ENCODE measurements at regions not wholly inside any gene's neighbourhood (a gene's known extent, or its start where the extent isn't known, plus 50 kb on each side); places are given as distances from the start of the nearest gene placed in this dataset.
"Not testable (repeated sequence)": the region's sequence is repeated elsewhere in the genome, so short reads cannot be mapped to it uniquely, and the experiment has no call there.

- ATAC-seq (no peak), DNase-seq (no peak)
- CTCF ChIA-PET: no interaction called here
- Mint-ChIP-seq H3K27me3 (no peaks in the 10 kb centered on the region), H3K4me1 (peaks cover 6% of the 10 kb centered on the region), H3K4me3 (no peak overlapping the region), H3K9me3 (ENCODE audit: low read depth) (no peaks in the 10 kb centered on the region), H3K36me3 (peaks cover 2% of the 10 kb centered on the region), H3K27ac (no peak overlapping the region)
These were observed 132.8 kb downstream of the PFDN4 start for GRCh38 chr20:54340667-54341081.

DNA sequence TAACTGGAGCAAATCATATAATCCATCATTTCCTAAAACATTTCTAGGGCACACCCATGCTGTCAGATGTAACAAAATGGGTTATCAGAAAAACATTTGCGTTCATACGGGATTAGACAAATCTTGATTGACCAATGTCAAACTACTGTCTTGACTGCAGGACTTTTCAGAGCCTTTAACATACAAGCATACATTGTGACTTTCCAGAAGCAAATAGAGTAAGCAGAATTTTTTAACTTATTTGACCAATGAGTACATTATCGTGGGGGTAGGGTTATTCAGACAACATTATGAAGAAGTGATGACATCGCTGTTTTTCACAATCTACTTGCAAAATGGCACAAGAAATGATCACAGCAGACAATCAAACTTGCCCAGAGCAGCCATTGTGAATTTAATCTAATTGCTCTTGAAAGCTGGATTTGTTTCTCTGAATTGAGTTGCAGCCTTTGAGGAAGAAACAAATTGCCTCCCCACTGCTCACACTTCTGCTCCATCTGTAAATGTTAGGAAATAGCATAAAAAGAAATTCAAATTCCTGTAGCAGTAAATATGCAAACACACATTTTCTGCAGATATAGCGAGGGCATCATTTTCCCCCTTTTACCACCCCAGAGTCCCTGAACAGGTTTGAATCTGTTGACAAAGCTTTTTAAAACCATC is 133.0 kb upstream of the DOK5 start:
- Mint-ChIP-seq H3K27ac (no peak overlapping the region), H3K9me3 (ENCODE audit: low read depth) (no peaks in the 10 kb centered on the region), H3K4me1 (peaks cover 8% of the 10 kb centered on the region), H3K4me3 (no peak overlapping the region), H3K27me3 (no peaks in the 10 kb centered on the region), H3K36me3 (peaks cover 2% of the 10 kb centered on the region)
- DNase-seq (no peak), ATAC-seq (no peak)
- CTCF ChIA-PET: no interaction called here

- H3K4me3 Mint-ChIP-seq: no peak overlapping the region
- ATAC-seq: no peak
These were observed 132.3 kb upstream of the DOK5 start for GRCh38 chr20:54343099-54343498.

GRCh38 chr20:54343634-54344033 is 131.8 kb upstream of the DOK5 start:
- Mint-ChIP-seq H3K9me3 (ENCODE audit: low read depth) (no peaks in the 10 kb centered on the region), H3K36me3 (peaks cover 2% of the 10 kb centered on the region), H3K27ac (no peak overlapping the region), H3K27me3 (no peaks in the 10 kb centered on the region), H3K4me1 (peaks cover 8% of the 10 kb centered on the region), H3K4me3 (no peak overlapping the region)
- CTCF ChIA-PET: no interaction called here
- ATAC-seq (no peak), DNase-seq (no peak)

More at GRCh38 chr20:54343099-54343498, 132.3 kb upstream of the DOK5 start:
- Mint-ChIP-seq H3K27me3 (no peaks in the 10 kb centered on the region), H3K27ac (no peak overlapping the region), H3K9me3 (ENCODE audit: low read depth) (no peaks in the 10 kb centered on the region), H3K36me3 (peaks cover 2% of the 10 kb centered on the region), H3K4me1 (peaks cover 8% of the 10 kb centered on the region)
- no peak for DNase-seq
- CTCF ChIA-PET: no interaction called here

DNA sequence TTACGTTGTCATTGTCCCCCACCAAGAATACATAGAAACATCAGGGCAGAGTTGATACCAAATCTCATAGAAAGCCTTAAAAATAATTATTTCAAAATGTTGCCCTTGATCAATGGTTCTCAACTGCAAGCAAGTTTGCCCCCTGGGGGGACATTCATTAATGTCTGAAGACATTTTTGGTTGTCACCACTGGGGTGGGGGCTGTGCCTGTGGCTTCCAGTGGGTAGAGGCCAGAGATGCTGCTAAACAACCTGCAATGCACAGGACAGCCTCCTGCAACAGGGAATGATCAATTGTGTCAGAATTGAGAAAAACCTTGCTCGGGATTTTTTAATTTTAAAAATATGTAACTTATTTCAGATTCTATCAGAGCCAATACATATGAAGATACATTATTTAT is 130.6 kb upstream of the DOK5 start:
- Mint-ChIP-seq H3K9me3 (ENCODE audit: low read depth) (no peaks in the 10 kb centered on the region), H3K36me3 (peaks cover 2% of the 10 kb centered on the region), H3K4me3 (no peak overlapping the region), H3K4me1 (peaks cover 8% of the 10 kb centered on the region), H3K27me3 (no peaks in the 10 kb centered on the region), H3K27ac (no peak overlapping the region)
- DNase-seq (no peak), ATAC-seq (no peak)
- CTCF ChIA-PET: no interaction called here

GRCh38 chr20:54345301-54345724 is 130.1 kb upstream of the DOK5 start:
- no peaks in the 10 kb centered on the region for H3K27me3 Mint-ChIP-seq
- no peak overlapping the region for H3K27ac Mint-ChIP-seq

DNA sequence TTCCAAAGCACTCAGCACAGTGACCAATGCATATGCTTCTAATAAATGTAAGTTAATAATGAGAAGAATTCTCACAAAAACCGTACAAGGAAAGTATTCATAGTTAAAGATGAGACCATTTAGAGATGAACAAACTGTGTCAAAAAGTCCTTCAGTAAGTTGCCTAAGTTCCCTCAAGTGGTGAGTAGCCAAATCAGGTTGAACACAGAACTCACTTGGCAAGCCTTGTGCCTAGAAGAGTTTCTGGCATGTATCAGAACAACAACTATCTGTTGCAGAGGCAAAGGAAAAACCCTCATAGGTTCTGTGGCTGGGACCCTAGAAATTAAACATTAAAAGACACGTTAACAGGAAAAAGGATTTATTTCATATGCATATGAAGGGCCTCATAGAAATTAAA is 129.6 kb upstream of the DOK5 start:
- CTCF ChIA-PET: no interaction called here
- Mint-ChIP-seq H3K27ac (no peak overlapping the region), H3K27me3 (no peaks in the 10 kb centered on the region), H3K4me3 (no peak overlapping the region), H3K36me3 (no peaks in the 10 kb centered on the region), H3K9me3 (ENCODE audit: low read depth) (no peaks in the 10 kb centered on the region), H3K4me1 (peaks cover 12% of the 10 kb centered on the region)
- DNase-seq (no peak), ATAC-seq (no peak)

More at GRCh38 chr20:54345301-54345724, 130.1 kb upstream of the DOK5 start:
- H3K4me3 Mint-ChIP-seq: no peak overlapping the region
- H3K9me3 Mint-ChIP-seq (ENCODE audit: low read depth): no peaks in the 10 kb centered on the region
- DNase-seq: no peak
- H3K36me3 Mint-ChIP-seq: peaks cover under 1% of the 10 kb centered on the region
- no peak for ATAC-seq
- CTCF ChIA-PET: no interaction called here
- H3K4me1 Mint-ChIP-seq: peaks cover 8% of the 10 kb centered on the region

GRCh38 chr20:54346276-54346675 is 129.1 kb upstream of the DOK5 start:
- no peak for ATAC-seq
- no peak for DNase-seq
- Mint-ChIP-seq H3K4me3 (no peak overlapping the region), H3K4me1 (peaks cover 12% of the 10 kb centered on the region), H3K27ac (no peak overlapping the region), H3K27me3 (no peaks in the 10 kb centered on the region), H3K9me3 (ENCODE audit: low read depth) (no peaks in the 10 kb centered on the region), H3K36me3 (no peaks in the 10 kb centered on the region)
- CTCF ChIA-PET: no interaction called here

GRCh38 chr20:54347166-54347833 is 128.1 kb upstream of the DOK5 start:
- no peaks in the 10 kb centered on the region for H3K36me3 Mint-ChIP-seq

GRCh38 chr20:54350415-54350814 is 125.0 kb upstream of the DOK5 start:
- H3K27ac Mint-ChIP-seq: no peak overlapping the region
- peaks cover 13% of the 10 kb centered on the region for H3K4me1 Mint-ChIP-seq
- ATAC-seq: no peak
- H3K36me3 Mint-ChIP-seq: no peaks in the 10 kb centered on the region
- CTCF ChIA-PET: no interaction called here
- H3K4me3 Mint-ChIP-seq: no peak overlapping the region
- H3K27me3 Mint-ChIP-seq: peaks cover 2% of the 10 kb centered on the region
- no peak for DNase-seq
- H3K9me3 Mint-ChIP-seq (ENCODE audit: low read depth): no peaks in the 10 kb centered on the region

More at GRCh38 chr20:54347166-54347833, 128.1 kb upstream of the DOK5 start:
- Mint-ChIP-seq H3K4me1 (peaks cover 13% of the 10 kb centered on the region), H3K9me3 (ENCODE audit: low read depth) (no peaks in the 10 kb centered on the region), H3K4me3 (no peak overlapping the region), H3K27ac (no peak overlapping the region), H3K27me3 (no peaks in the 10 kb centered on the region)
- CTCF ChIA-PET: no interaction called here
- no peak for DNase-seq
- no peak for ATAC-seq

DNA sequence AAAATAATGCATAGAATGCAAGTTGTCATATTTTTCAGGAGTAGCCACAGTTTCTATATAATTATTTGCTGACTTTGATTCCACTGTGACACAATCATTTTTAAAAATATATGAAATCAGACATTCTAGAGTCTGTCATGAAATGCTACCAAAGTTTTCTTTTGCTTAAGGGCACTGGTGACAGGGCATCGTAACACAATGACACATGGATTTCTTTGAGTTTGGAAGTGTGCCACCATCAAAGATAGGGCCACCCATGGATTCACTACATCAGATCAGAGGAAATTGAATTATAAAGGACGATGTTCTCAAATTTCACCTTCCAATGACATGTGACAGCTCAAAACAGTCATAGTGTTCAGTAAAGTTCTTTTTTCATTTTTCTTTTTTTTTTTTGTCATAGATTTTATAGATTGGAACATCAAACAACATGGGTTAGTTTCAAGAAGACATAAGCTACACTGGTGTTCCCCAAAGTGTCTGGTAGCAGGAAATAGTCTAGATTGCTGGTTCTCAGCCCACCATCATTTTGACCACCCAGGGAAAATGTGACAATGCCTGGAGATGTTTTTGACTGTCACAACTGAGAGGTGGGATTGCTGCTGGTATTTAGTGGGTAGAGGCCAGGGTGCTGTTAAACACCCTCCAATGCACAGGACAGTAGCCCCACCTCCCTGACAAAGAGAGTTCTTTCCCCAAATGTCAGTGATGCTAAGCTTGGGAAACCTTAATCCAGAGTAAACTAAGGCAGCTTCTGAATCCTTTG is 123.8 kb upstream of the DOK5 start:
- H3K4me3 Mint-ChIP-seq: no peak overlapping the region
- H3K9me3 Mint-ChIP-seq (ENCODE audit: low read depth): no peaks in the 10 kb centered on the region
- DNase-seq (no peak), ATAC-seq (no peak)
- no peak overlapping the region for H3K27ac Mint-ChIP-seq
- no peaks in the 10 kb centered on the region for H3K36me3 Mint-ChIP-seq
- peaks cover 9% of the 10 kb centered on the region for H3K4me1 Mint-ChIP-seq
- CTCF ChIA-PET: interaction anchor here (0.7 kb wide), 1 partner anchor 290 kb away, joined by 4 read pairs; no protein-coding TSS in a partner anchor
- H3K27me3 Mint-ChIP-seq: peaks cover 2% of the 10 kb centered on the region

GRCh38 chr20:54352541-54352940 is 122.9 kb upstream of the DOK5 start:
- H3K4me3 Mint-ChIP-seq; H3K36me3 Mint-ChIP-seq; ATAC-seq; H3K9me3 Mint-ChIP-seq (ENCODE audit: low read depth); H3K4me1 Mint-ChIP-seq; DNase-seq; CTCF ChIA-PET; H3K27me3 Mint-ChIP-seq; H3K27ac Mint-ChIP-seq: not testable (repeated sequence)

- Mint-ChIP-seq H3K36me3 (no peaks in the 10 kb centered on the region), H3K27me3 (peaks cover 2% of the 10 kb centered on the region), H3K27ac (no peak overlapping the region), H3K4me1 (peaks cover 9% of the 10 kb centered on the region), H3K4me3 (no peak overlapping the region), H3K9me3 (ENCODE audit: low read depth) (no peaks in the 10 kb centered on the region)
- CTCF ChIA-PET: no interaction called here
- no peak for DNase-seq
- ATAC-seq: no peak
These were observed 122.1 kb upstream of the DOK5 start for GRCh38 chr20:54353292-54353691.
